Mesodermal cell (in vitro differentiated cells): ENCODE measurements at regions not wholly inside any gene's neighbourhood (a gene's known extent, or its start where the extent isn't known, plus 50 kb on each side); places are given as distances from the start of the nearest gene placed in this dataset.

ENCODE experiments used
- H3K27ac ChIP-seq: 2 replicates; pipeline ENCODE4 v1.7.0; 2013; ENCODE audit warnings: mild to moderate bottlenecking, low read depth, low read length, moderate library complexity; ENCODE audit not compliant: severe bottlenecking
- H3K36me3 ChIP-seq: 2 replicates; pipeline ENCODE4 v1.7.1; 2013; ENCODE audit warnings: mild to moderate bottlenecking, low read length, moderate library complexity; ENCODE audit not compliant: control insufficient read depth, insufficient read depth
- H3K4me1 ChIP-seq: one replicate; pipeline ENCODE4 v1.7.1; 2013; ENCODE audit warnings: mild to moderate bottlenecking, low read length; ENCODE audit not compliant: insufficient read depth, control insufficient read depth, poor library complexity, severe bottlenecking
- H3K4me3 ChIP-seq: 2 replicates; pipeline ENCODE4 v1.7.0; 2013; ENCODE audit warnings: low read length, control low read depth, mild to moderate bottlenecking; ENCODE audit not compliant: insufficient read depth, poor library complexity, severe bottlenecking; ENCODE audit errors: extremely low read depth
- H3K9me3 ChIP-seq: 2 replicates; pipeline ENCODE4 v1.7.1; 2013; ENCODE audit warnings: mild to moderate bottlenecking, low read length, moderate library complexity; ENCODE audit not compliant: control insufficient read depth
- WGBS, 2 experiments: methylation state at CpG; one replicate each; pipeline ENCODE4 v1.1.5; 2013; ENCODE audit warnings: missing lambda C conversion rate in 2 of 2; ENCODE audit not compliant: insufficient coverage in 2 of 2; 5-methylcytosine and 5-hydroxymethylcytosine counted together

GRCh38 chr9:85185486-85186217, 516.1 kb downstream of the NTRK2 start:
- no peaks in the 10 kb centered on the region for H3K4me1 ChIP-seq
- H3K36me3 ChIP-seq, result no peaks in the 10 kb centered on the region
- no peak overlapping the region for H3K4me3 ChIP-seq
- no peaks in the 10 kb centered on the region for H3K9me3 ChIP-seq
- 90% methylated on average over 2 of the region's 3 CpGs; no CpG with 5 or more reads in 1 of the 2 experiments for WGBS, 2 experiments
- no peak overlapping the region for H3K27ac ChIP-seq

GRCh38 chr9:85182383-85182782, 512.9 kb downstream of the NTRK2 start:
- Histone ChIP-seq H3K4me1 (no peaks in the 10 kb centered on the region), H3K4me3 (no peak overlapping the region), H3K36me3 (no peaks in the 10 kb centered on the region), H3K9me3 (no peaks in the 10 kb centered on the region), H3K27ac (no peak overlapping the region)
- 92 to 100% methylated on average over 3 of the region's 4 CpGs for WGBS, 2 experiments

- H3K4me1 ChIP-seq, result no peaks in the 10 kb centered on the region
- WGBS, 2 experiments, result 37 to 68% methylated on average over 2 to 4 of the region's 4 CpGs
- H3K27ac ChIP-seq, result no peak overlapping the region
- H3K9me3 ChIP-seq, result no peaks in the 10 kb centered on the region
- no peaks in the 10 kb centered on the region for H3K36me3 ChIP-seq
- no peak overlapping the region for H3K4me3 ChIP-seq
Measured at GRCh38 chr9:85178474-85178873, 508.9 kb downstream of the NTRK2 start.

- Histone ChIP-seq H3K27ac (no peak overlapping the region), H3K4me1 (no peaks in the 10 kb centered on the region), H3K36me3 (no peaks in the 10 kb centered on the region), H3K4me3 (no peak overlapping the region), H3K9me3 (peaks cover 5% of the 10 kb centered on the region)
- 60 to 100% methylated on average over 1 of the region's 1 CpG for WGBS, 2 experiments
Measured at GRCh38 chr9:85173967-85174366, 504.4 kb downstream of the NTRK2 start.

GRCh38 chr9:85172001-85172978, 502.8 kb downstream of the NTRK2 start:
- Histone ChIP-seq H3K4me3 (no peak overlapping the region), H3K27ac (no peak overlapping the region)
- WGBS, 2 experiments, result 90 to 92% methylated on average over 4 of the region's 7 CpGs

GRCh38 chr9:85171163-85171562, 501.6 kb downstream of the NTRK2 start:
- H3K9me3 ChIP-seq, result peaks cover 5% of the 10 kb centered on the region
- H3K27ac ChIP-seq, result no peak overlapping the region
- H3K36me3 ChIP-seq, result no peaks in the 10 kb centered on the region
- no peaks in the 10 kb centered on the region for H3K4me1 ChIP-seq
- H3K4me3 ChIP-seq, result no peak overlapping the region

More at GRCh38 chr9:85172001-85172978, 502.8 kb downstream of the NTRK2 start:
- H3K9me3 ChIP-seq, result peaks cover 5% of the 10 kb centered on the region
- no peaks in the 10 kb centered on the region for H3K36me3 ChIP-seq
- H3K4me1 ChIP-seq, result no peaks in the 10 kb centered on the region

- Histone ChIP-seq H3K4me3 (no peak overlapping the region), H3K36me3 (no peaks in the 10 kb centered on the region), H3K9me3 (peaks cover 6% of the 10 kb centered on the region), H3K27ac (no peak overlapping the region), H3K4me1 (no peaks in the 10 kb centered on the region)
- 83 to 100% methylated on average over 1 of the region's 2 CpGs for WGBS, 2 experiments
Measured at GRCh38 chr9:85168412-85168811, 498.9 kb downstream of the NTRK2 start.

- peaks cover 18% of the 10 kb centered on the region for H3K9me3 ChIP-seq
- WGBS, 2 experiments, result no CpG with 5 or more reads among the region's 1 CpG
Measured at GRCh38 chr9:85167146-85167545, 497.6 kb downstream of the NTRK2 start.

GRCh38 chr9:85163825-85164224, 494.3 kb downstream of the NTRK2 start:
- no peak overlapping the region for H3K4me3 ChIP-seq
- H3K36me3 ChIP-seq, result no peaks in the 10 kb centered on the region
- WGBS, 2 experiments, result 100% methylated on average over 1 of the region's 2 CpGs; no CpG with 5 or more reads in 1 of the 2 experiments
- no peaks in the 10 kb centered on the region for H3K4me1 ChIP-seq
- peaks cover 14% of the 10 kb centered on the region for H3K9me3 ChIP-seq
- no peak overlapping the region for H3K27ac ChIP-seq

More at GRCh38 chr9:85167146-85167545, 497.6 kb downstream of the NTRK2 start:
- H3K36me3 ChIP-seq, result no peaks in the 10 kb centered on the region
- no peaks in the 10 kb centered on the region for H3K4me1 ChIP-seq
- H3K27ac ChIP-seq, result no peak overlapping the region
- no peak overlapping the region for H3K4me3 ChIP-seq

GRCh38 chr9:85163415-85163814, 493.9 kb downstream of the NTRK2 start:
- 89% methylated on average over 1 of the region's 1 CpG; no CpG with 5 or more reads in 1 of the 2 experiments for WGBS, 2 experiments
- H3K9me3 ChIP-seq, result peaks cover 14% of the 10 kb centered on the region
- H3K4me1 ChIP-seq, result no peaks in the 10 kb centered on the region
- H3K4me3 ChIP-seq, result no peak overlapping the region
- H3K36me3 ChIP-seq, result no peaks in the 10 kb centered on the region
- H3K27ac ChIP-seq, result no peak overlapping the region
